ENCODE measurements at regions not wholly inside any gene's neighbourhood (a gene's known extent, or its start where the extent isn't known, plus 50 kb on each side); places are given as distances from the start of the nearest gene placed in this dataset.

GRCh38 chr6:168828035-168828434 lies 387.1 kb downstream of the SMOC2 start:
- Histone ChIP-seq H3K27me3 (no peaks in the 10 kb centered on the region), H3K9me3 (no peaks in the 10 kb centered on the region), H3K4me1 (ENCODE audit: control insufficient read depth in 1 of 2, insufficient read depth in 1 of 2, low read depth in 1 of 2, low read length in 1 of 2) (no peaks in the 10 kb centered on the region), H3K36me3 (no peaks in the 10 kb centered on the region), H3K27ac (no peak overlapping the region), H3K4me3 (ENCODE audit: low read depth in 1 of 2, low read length in 1 of 2) (no peak overlapping the region)
- no peak for TF ChIP-seq CTCF (IDR thresholded peaks at IDR 0.05)

GRCh38 chr6:168827586-168827871 lies 386.5 kb downstream of the SMOC2 start:
- TF ChIP-seq CTCF (IDR thresholded peaks at IDR 0.05) = no peak
- Histone ChIP-seq H3K27ac (no peak overlapping the region), H3K27me3 (no peaks in the 10 kb centered on the region), H3K4me3 (ENCODE audit: low read depth in 1 of 2, low read length in 1 of 2) (no peak overlapping the region), H3K4me1 (ENCODE audit: control insufficient read depth in 1 of 2, insufficient read depth in 1 of 2, low read depth in 1 of 2, low read length in 1 of 2) (no peaks in the 10 kb centered on the region), H3K36me3 (no peaks in the 10 kb centered on the region), H3K9me3 (no peaks in the 10 kb centered on the region)

GRCh38 chr6:168826726-168827585 lies 386.0 kb downstream of the SMOC2 start:
- no peaks in the 10 kb centered on the region for H3K4me1 ChIP-seq (ENCODE audit: control insufficient read depth in 1 of 2, insufficient read depth in 1 of 2, low read depth in 1 of 2, low read length in 1 of 2)
- no peaks in the 10 kb centered on the region for H3K36me3 ChIP-seq
- H3K27me3 ChIP-seq = no peaks in the 10 kb centered on the region
- no peak overlapping the region for H3K27ac ChIP-seq
- H3K9me3 ChIP-seq = no peaks in the 10 kb centered on the region
- no peak overlapping the region for H3K4me3 ChIP-seq (ENCODE audit: low read depth in 1 of 2, low read length in 1 of 2)
- no peak for TF ChIP-seq CTCF (IDR thresholded peaks at IDR 0.05)

- no peak overlapping the region for H3K27ac ChIP-seq
- no peaks in the 10 kb centered on the region for H3K4me1 ChIP-seq (ENCODE audit: control insufficient read depth in 1 of 2, insufficient read depth in 1 of 2, low read depth in 1 of 2, low read length in 1 of 2)
- TF ChIP-seq CTCF (IDR thresholded peaks at IDR 0.05) = no peak
- no peaks in the 10 kb centered on the region for H3K9me3 ChIP-seq
- H3K4me3 ChIP-seq (ENCODE audit: low read depth in 1 of 2, low read length in 1 of 2) = no peak overlapping the region
- H3K36me3 ChIP-seq = no peaks in the 10 kb centered on the region
- no peaks in the 10 kb centered on the region for H3K27me3 ChIP-seq
These were observed 385.1 kb downstream of the SMOC2 start for GRCh38 chr6:168826078-168826390.

GRCh38 chr6:168825226-168826077 lies 384.5 kb downstream of the SMOC2 start:
- no peaks in the 10 kb centered on the region for H3K9me3 ChIP-seq
- no peak overlapping the region for H3K27ac ChIP-seq
- TF ChIP-seq CTCF (IDR thresholded peaks at IDR 0.05) = no peak

More at GRCh38 chr6:168825226-168826077, 384.5 kb downstream of the SMOC2 start:
- no peaks in the 10 kb centered on the region for H3K36me3 ChIP-seq
- H3K4me1 ChIP-seq (ENCODE audit: control insufficient read depth in 1 of 2, insufficient read depth in 1 of 2, low read depth in 1 of 2, low read length in 1 of 2) = no peaks in the 10 kb centered on the region
- no peaks in the 10 kb centered on the region for H3K27me3 ChIP-seq
- H3K4me3 ChIP-seq (ENCODE audit: low read depth in 1 of 2, low read length in 1 of 2) = no peak overlapping the region

Measured in neutrophil (primary cell).